Liver (tissue), 8 donors: ENCODE measurements at regions not wholly inside any gene's neighbourhood (a gene's known extent, or its start where the extent isn't known, plus 50 kb on each side); places are given as distances from the start of the nearest gene placed in this dataset.

Experiments used
- DNase-seq: peaks from one replicate; pipeline ENCODE4 v3.0.0-alpha.2; 2017; ENCODE audit warnings: low spot score
- H3K27ac ChIP-seq, 2 donors: one replicate each; pipeline ENCODE4 v1.7.0; 2013; ENCODE audit warnings: inconsistent platforms in 2 of 2, low read length in 2 of 2, control low read depth in 1 of 2, low read depth in 1 of 2, mild to moderate bottlenecking in 1 of 2
- H3K27me3 ChIP-seq, 4 donors: one replicate each; pipeline versions ENCODE4 v1.6.1 to v1.7.0; 2013; ENCODE audit warnings: low read length in 3 of 4, inconsistent platforms in 1 of 4, mild to moderate bottlenecking in 1 of 4, moderate library complexity in 1 of 4; ENCODE audit not compliant: control insufficient read depth in 4 of 4, insufficient read depth in 4 of 4
- H3K36me3 ChIP-seq, 4 donors: one replicate each; pipeline versions ENCODE4 v1.6.1 to v1.7.0; 2013; ENCODE audit warnings: low read length in 3 of 4, mild to moderate bottlenecking in 3 of 4, low read depth in 1 of 4, moderate library complexity in 1 of 4; ENCODE audit not compliant: control insufficient read depth in 4 of 4, insufficient read depth in 3 of 4
- H3K4me1 ChIP-seq, 4 donors: one replicate each; pipeline versions ENCODE4 v1.6.1 to v1.7.0; 2013; ENCODE audit warnings: low read length in 3 of 4, mild to moderate bottlenecking in 3 of 4, moderate library complexity in 1 of 4; ENCODE audit not compliant: control insufficient read depth in 4 of 4, insufficient read depth in 4 of 4
- H3K4me3 ChIP-seq, 3 donors: one replicate each; pipeline versions ENCODE4 v1.6.1 to v1.7.0; 2013; ENCODE audit warnings: low read length in 3 of 3, control low read depth in 1 of 3, low read depth in 1 of 3, mild to moderate bottlenecking in 1 of 3
- H3K9ac ChIP-seq, 2 donors: one replicate each; pipeline ENCODE4 v1.7.0; 2013; ENCODE audit warnings: low read length in 2 of 2, mild to moderate bottlenecking in 2 of 2, moderate library complexity in 2 of 2, control low read depth in 1 of 2, low read depth in 1 of 2
- H3K9me3 ChIP-seq, 4 donors: one replicate each; pipeline versions ENCODE4 v1.6.1 to v1.7.0; 2013; ENCODE audit warnings: low read length in 3 of 4; ENCODE audit not compliant: control insufficient read depth in 4 of 4
- EGR1 ChIP-seq, 2 donors: IDR thresholded peaks; 2 replicates each; pipeline ENCODE4 v1.6.1; 2016 to 2018; ENCODE audit warnings: antibody characterized with exemption in 2 of 2, low read depth in 2 of 2
- FOXA1 ChIP-seq: IDR thresholded peaks from 2 replicates; pipeline ENCODE4 v1.6.1; 2016; ENCODE audit warnings: antibody characterized with exemption
- FOXA2 ChIP-seq: IDR thresholded peaks from 2 replicates; pipeline ENCODE4 v1.6.1; 2016; ENCODE audit warnings: antibody characterized with exemption
- GABPA ChIP-seq, 2 donors: IDR thresholded peaks in 1 of 2; conservative IDR thresholded peaks in 1 of 2; 2 replicates each; pipeline ENCODE4 v1.6.1; 2016; ENCODE audit warnings: antibody characterized with exemption in 2 of 2, mild to moderate bottlenecking in 1 of 2, moderate library complexity in 1 of 2
- HNF4G ChIP-seq: IDR thresholded peaks from 2 replicates; pipeline ENCODE4 v1.6.1; 2016; ENCODE audit warnings: antibody characterized with exemption
- JUND ChIP-seq, 2 donors: IDR thresholded peaks; 2 replicates each; pipeline ENCODE4 v1.6.1; 2016; ENCODE audit warnings: antibody characterized with exemption in 2 of 2
- NR2F2 ChIP-seq: IDR thresholded peaks from 2 replicates; pipeline ENCODE4 v1.6.1; 2016; ENCODE audit warnings: antibody characterized with exemption
- RAD21 ChIP-seq, 2 donors: IDR thresholded peaks; 2 replicates each; pipeline ENCODE4 v1.6.1; 2016; ENCODE audit warnings: antibody characterized with exemption in 2 of 2, mild to moderate bottlenecking in 2 of 2
- RXRA ChIP-seq, 2 donors: IDR thresholded peaks; 2 replicates each; pipeline ENCODE4 v1.6.1; 2017 to 2018; ENCODE audit warnings: antibody characterized with exemption in 2 of 2, mild to moderate bottlenecking in 1 of 2
- SP1 ChIP-seq: IDR thresholded peaks from 2 replicates; pipeline ENCODE4 v1.6.1; 2018; ENCODE audit warnings: antibody characterized with exemption, mild to moderate bottlenecking
- TAF1 ChIP-seq: conservative IDR thresholded peaks from 2 replicates; pipeline ENCODE4 v1.6.1; 2016; ENCODE audit warnings: antibody characterized with exemption, mild to moderate bottlenecking
- YY1 ChIP-seq: IDR thresholded peaks from 2 replicates; pipeline ENCODE4 v1.6.1; 2016; ENCODE audit warnings: antibody characterized with exemption, mild to moderate bottlenecking
- WGBS: extraction: QIAGEN DNeasy Blood & Tissue Kit; methylation state at CpG from one replicate; pipeline ENCODE4 v1.1.7; 2013; 5-methylcytosine and 5-hydroxymethylcytosine counted together
- TF ChIP-seq, protein P1 (sequence below): IDR thresholded peaks from 2 replicates; pipeline ENCODE4 v1.6.1; 2016; ENCODE audit warnings: antibody characterized with exemption
- TF ChIP-seq, protein P2 (sequence below): IDR thresholded peaks from 2 replicates; pipeline ENCODE4 v1.6.1; 2016; ENCODE audit warnings: antibody characterized with exemption
- TF ChIP-seq, protein P3 (sequence below): IDR thresholded peaks from 2 replicates; pipeline ENCODE4 v1.6.1; 2016; ENCODE audit warnings: antibody characterized with exemption
- TF ChIP-seq, protein P4 (sequence below): fragments of 150-350 bp; IDR thresholded peaks from 2 replicates; pipeline ENCODE4 v1.5.1; 2017; ENCODE audit warnings: improper control_type of control experiment, low read depth, low read length; ENCODE audit not compliant: missing input control
- TF ChIP-seq, protein P5 (sequence below): IDR thresholded peaks from 2 replicates; pipeline ENCODE4 v1.6.1; 2016; ENCODE audit warnings: antibody characterized with exemption, mild to moderate bottlenecking
- donor health status: healthy.
- donor health status: healthy.
- donor health status: healthy.
- donor health status: healthy.
- donor health status: healthy.

DNA sequence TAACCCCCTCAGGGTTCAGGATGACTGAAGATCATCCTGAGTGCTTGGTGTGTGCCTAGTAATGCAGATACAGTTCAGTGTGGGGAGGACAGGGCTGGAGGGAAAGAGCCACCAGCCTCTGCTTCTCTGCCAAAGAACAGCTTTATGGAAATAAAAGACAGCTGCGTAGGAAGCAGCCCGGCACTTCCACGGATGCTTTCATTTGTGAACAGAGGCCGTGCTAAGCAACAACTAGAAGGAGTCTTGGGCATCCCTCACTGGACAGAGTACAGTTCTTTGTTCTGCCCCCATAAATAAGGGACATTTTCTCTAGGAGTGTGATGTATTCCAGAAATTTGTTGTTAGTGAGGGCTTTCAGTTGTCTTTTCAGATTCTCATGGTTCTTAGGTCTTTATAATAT, 194.8 kb upstream of the RGMA start:
- H3K4me1 ChIP-seq = no peaks in the 10 kb centered on the region
- 63% methylated on average over 4 of the region's 4 CpGs for WGBS
- no peak for DNase-seq
- peaks cover 0 to 6% (median under 1%) of the 10 kb centered on the region in 4 donors for H3K27me3 ChIP-seq
- TF ChIP-seq, protein P1, sequence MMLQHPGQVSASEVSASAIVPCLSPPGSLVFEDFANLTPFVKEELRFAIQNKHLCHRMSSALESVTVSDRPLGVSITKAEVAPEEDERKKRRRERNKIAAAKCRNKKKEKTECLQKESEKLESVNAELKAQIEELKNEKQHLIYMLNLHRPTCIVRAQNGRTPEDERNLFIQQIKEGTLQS = no peak
- TF ChIP-seq RAD21 (IDR thresholded peaks at IDR 0.05) (no peak), RXRA (IDR thresholded peaks at IDR 0.05) (no peak), NR2F2 (no peak), FOXA1 (no peak), FOXA2 (no peak), JUND (IDR thresholded peaks at IDR 0.05) (no peak), HNF4G (no peak), YY1 (no peak)
- TF ChIP-seq, protein P2, sequence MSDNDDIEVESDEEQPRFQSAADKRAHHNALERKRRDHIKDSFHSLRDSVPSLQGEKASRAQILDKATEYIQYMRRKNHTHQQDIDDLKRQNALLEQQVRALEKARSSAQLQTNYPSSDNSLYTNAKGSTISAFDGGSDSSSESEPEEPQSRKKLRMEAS = no peak
- TF ChIP-seq, protein P3, sequence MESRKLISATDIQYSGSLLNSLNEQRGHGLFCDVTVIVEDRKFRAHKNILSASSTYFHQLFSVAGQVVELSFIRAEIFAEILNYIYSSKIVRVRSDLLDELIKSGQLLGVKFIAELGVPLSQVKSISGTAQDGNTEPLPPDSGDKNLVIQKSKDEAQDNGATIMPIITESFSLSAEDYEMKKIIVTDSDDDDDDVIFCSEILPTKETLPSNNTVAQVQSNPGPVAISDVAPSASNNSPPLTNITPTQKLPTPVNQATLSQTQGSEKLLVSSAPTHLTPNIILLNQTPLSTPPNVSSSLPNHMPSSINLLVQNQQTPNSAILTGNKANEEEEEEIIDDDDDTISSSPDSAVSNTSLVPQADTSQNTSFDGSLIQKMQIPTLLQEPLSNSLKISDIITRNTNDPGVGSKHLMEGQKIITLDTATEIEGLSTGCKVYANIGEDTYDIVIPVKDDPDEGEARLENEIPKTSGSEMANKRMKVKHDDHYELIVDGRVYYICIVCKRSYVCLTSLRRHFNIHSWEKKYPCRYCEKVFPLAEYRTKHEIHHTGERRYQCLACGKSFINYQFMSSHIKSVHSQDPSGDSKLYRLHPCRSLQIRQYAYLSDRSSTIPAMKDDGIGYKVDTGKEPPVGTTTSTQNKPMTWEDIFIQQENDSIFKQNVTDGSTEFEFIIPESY = no peak
- TF ChIP-seq, protein P4, sequence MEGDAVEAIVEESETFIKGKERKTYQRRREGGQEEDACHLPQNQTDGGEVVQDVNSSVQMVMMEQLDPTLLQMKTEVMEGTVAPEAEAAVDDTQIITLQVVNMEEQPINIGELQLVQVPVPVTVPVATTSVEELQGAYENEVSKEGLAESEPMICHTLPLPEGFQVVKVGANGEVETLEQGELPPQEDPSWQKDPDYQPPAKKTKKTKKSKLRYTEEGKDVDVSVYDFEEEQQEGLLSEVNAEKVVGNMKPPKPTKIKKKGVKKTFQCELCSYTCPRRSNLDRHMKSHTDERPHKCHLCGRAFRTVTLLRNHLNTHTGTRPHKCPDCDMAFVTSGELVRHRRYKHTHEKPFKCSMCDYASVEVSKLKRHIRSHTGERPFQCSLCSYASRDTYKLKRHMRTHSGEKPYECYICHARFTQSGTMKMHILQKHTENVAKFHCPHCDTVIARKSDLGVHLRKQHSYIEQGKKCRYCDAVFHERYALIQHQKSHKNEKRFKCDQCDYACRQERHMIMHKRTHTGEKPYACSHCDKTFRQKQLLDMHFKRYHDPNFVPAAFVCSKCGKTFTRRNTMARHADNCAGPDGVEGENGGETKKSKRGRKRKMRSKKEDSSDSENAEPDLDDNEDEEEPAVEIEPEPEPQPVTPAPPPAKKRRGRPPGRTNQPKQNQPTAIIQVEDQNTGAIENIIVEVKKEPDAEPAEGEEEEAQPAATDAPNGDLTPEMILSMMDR = no peak
- no peak overlapping the region for H3K9ac ChIP-seq
- H3K4me3 ChIP-seq = no peak overlapping the region
- peaks cover 0 to 4% (median 0%) of the 10 kb centered on the region in 4 donors for H3K9me3 ChIP-seq
- H3K36me3 ChIP-seq = no peaks in the 10 kb centered on the region
- H3K27ac ChIP-seq = no peak overlapping the region

DNA sequence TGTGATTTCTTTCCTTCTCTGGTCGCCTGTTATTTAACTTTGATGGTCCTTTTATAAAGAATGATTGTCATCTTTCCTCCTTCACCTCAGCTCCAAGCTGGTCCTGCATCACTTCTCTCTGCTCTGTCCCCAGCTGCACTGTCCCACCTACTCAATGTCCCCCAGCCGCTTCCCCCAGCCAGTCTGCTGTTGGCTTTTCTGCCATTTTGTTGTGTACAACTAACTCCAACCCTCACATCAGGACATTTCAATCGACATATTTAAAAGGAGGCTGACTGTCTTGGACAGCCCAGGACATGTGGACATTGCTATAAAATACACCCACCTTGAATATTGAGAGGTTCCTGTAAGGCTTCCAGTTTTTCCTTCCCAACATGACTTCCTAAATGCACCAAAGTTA, 193.8 kb upstream of the RGMA start:
- peaks cover 0 to 3% (median 0%) of the 10 kb centered on the region in 4 donors for H3K9me3 ChIP-seq
- no peak for TF ChIP-seq HNF4G
- no peaks in the 10 kb centered on the region for H3K36me3 ChIP-seq
- H3K4me3 ChIP-seq = no peak overlapping the region
- WGBS = 75% methylated on average over 3 of the region's 3 CpGs
- no peak overlapping the region for H3K27ac ChIP-seq
- H3K4me1 ChIP-seq = no peaks in the 10 kb centered on the region
- H3K27me3 ChIP-seq = peaks cover 0 to 5% (median under 1%) of the 10 kb centered on the region in 4 donors
- no peak overlapping the region for H3K9ac ChIP-seq
- DNase-seq = no peak

DNA sequence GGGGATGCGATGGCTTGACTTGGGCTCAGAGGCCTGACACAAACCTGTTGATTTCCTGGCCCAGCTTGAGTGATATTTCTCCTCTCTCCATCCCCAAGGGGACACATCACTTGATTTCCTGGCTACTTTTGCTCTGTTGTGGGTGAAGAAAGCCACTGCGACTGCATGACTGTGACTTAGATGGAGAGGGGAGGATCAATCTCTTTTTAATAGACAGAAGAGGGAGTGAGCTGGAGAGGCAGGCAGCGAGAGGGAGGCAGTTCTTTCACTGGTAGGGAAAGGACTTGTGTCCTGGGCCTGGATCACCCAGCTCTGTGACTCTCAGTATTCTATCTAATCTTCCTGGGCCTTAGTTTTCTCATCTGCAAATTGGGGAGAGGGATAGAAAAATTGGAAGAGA, 189.8 kb upstream of the RGMA start:
- H3K36me3 ChIP-seq = no peaks in the 10 kb centered on the region
- H3K27me3 ChIP-seq = peaks cover 0 to 2% (median 0%) of the 10 kb centered on the region in 4 donors
- TF ChIP-seq HNF4G (no peak), SP1 (no peak), EGR1 (IDR thresholded peaks at IDR 0.05; ENCODE audit: low read depth in 2 of 2) (no peak), YY1 (no peak), GABPA (IDR thresholded peaks at IDR 0.05 in 1 of 2, conservative IDR thresholded peaks at IDR 0.05 in 1 of 2) (no peak), TAF1 (no peak), FOXA2 (no peak), RAD21 (IDR thresholded peaks at IDR 0.05) (no peak), RXRA (IDR thresholded peaks at IDR 0.05) (no peak), FOXA1 (no peak), JUND (IDR thresholded peaks at IDR 0.05) (no peak)
- TF ChIP-seq, protein P2 = no peak
- TF ChIP-seq, protein P4 = no peak
- TF ChIP-seq, protein P1 = no peak
- TF ChIP-seq, protein P5, sequence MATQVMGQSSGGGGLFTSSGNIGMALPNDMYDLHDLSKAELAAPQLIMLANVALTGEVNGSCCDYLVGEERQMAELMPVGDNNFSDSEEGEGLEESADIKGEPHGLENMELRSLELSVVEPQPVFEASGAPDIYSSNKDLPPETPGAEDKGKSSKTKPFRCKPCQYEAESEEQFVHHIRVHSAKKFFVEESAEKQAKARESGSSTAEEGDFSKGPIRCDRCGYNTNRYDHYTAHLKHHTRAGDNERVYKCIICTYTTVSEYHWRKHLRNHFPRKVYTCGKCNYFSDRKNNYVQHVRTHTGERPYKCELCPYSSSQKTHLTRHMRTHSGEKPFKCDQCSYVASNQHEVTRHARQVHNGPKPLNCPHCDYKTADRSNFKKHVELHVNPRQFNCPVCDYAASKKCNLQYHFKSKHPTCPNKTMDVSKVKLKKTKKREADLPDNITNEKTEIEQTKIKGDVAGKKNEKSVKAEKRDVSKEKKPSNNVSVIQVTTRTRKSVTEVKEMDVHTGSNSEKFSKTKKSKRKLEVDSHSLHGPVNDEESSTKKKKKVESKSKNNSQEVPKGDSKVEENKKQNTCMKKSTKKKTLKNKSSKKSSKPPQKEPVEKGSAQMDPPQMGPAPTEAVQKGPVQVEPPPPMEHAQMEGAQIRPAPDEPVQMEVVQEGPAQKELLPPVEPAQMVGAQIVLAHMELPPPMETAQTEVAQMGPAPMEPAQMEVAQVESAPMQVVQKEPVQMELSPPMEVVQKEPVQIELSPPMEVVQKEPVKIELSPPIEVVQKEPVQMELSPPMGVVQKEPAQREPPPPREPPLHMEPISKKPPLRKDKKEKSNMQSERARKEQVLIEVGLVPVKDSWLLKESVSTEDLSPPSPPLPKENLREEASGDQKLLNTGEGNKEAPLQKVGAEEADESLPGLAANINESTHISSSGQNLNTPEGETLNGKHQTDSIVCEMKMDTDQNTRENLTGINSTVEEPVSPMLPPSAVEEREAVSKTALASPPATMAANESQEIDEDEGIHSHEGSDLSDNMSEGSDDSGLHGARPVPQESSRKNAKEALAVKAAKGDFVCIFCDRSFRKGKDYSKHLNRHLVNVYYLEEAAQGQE = no peak
- H3K9me3 ChIP-seq = peaks cover under 1 to 6% (median 3%) of the 10 kb centered on the region in 4 donors
- H3K9ac ChIP-seq = no peak overlapping the region
- no peak for DNase-seq
- no peak overlapping the region for H3K27ac ChIP-seq
- H3K4me3 ChIP-seq = no peak overlapping the region
- WGBS = 89% methylated on average over 3 of the region's 3 CpGs
- H3K4me1 ChIP-seq = no peaks in the 10 kb centered on the region
